Caco-2 (cell line): ENCODE measurements at regions not wholly inside any gene's neighbourhood (a gene's known extent, or its start where the extent isn't known, plus 50 kb on each side); places are given as distances from the start of the nearest gene placed in this dataset.

ENCODE experiments used
- BruUV-seq: library from RNA; stranded (reverse); fragments of 400-500 nt; replicated peaks from 2 replicates; lab custom pipeline; 2021; lab: Mats Ljungman, UMichigan
- CTCF ChIA-PET: fragments of 300-600 bp; sonication (Branson Sonifier 250); formaldehyde crosslinking; loops from one replicate; lab custom pipeline; 2022; ENCODE audit warnings: antibody characterized with exemption; lab: Charles Lee
- POLR2A ChIA-PET: fragments of 300-600 bp; sonication (Branson Sonifier 250); formaldehyde crosslinking; loops from one replicate; lab custom pipeline; 2022; ENCODE audit warnings: antibody characterized with exemption; lab: Charles Lee
- DNase-seq, 2 experiments: peaks; one replicate each; pipeline versions ENCODE4 v3.0.0 to v3.0.0-alpha.2; 2020 to 2022
- H3K27me3 ChIP-seq: replicated peaks from 2 replicates; pipeline ENCODE4 v1.6.0; 2011; ENCODE audit warnings: low read length; ENCODE audit not compliant: control insufficient read depth, insufficient read depth
- H3K36me3 ChIP-seq: 2 replicates; pipeline ENCODE4 v1.5.1; 2011; ENCODE audit warnings: low read length; ENCODE audit not compliant: control insufficient read depth, insufficient read depth
- H3K4me1 ChIP-seq: fragments of 250-450 bp; sonication (Bioruptor Pico); 2 replicates; pipeline ENCODE4 v1.5.1; 2020; ENCODE audit warnings: mild to moderate bottlenecking
- H3K4me3 ChIP-seq: 2 replicates; pipeline ENCODE4 v1.5.1; 2011; ENCODE audit warnings: low read depth, mild to moderate bottlenecking, control low read depth, low read length
- H3K9me3 ChIP-seq: fragments of 250-450 bp; sonication (Bioruptor Pico); 2 replicates; pipeline ENCODE4 v1.5.1; 2020; ENCODE audit warnings: mild to moderate bottlenecking, moderate library complexity
- H3K27ac Mint-ChIP-seq: one replicate; pipeline ENCODE4 v1.8.0; 2022; ENCODE audit warnings: mixed read lengths; ENCODE audit not compliant: unreplicated experiment
- H3K27me3 Mint-ChIP-seq: one replicate; pipeline ENCODE4 v1.8.0; 2022; ENCODE audit warnings: mixed read lengths; ENCODE audit not compliant: insufficient read depth, unreplicated experiment
- H3K36me3 Mint-ChIP-seq: one replicate; pipeline ENCODE4 v1.8.0; 2022; ENCODE audit warnings: mild to moderate bottlenecking, mixed read lengths; ENCODE audit not compliant: insufficient read depth, unreplicated experiment
- H3K4me1 Mint-ChIP-seq: one replicate; pipeline ENCODE4 v1.8.0; 2022; ENCODE audit warnings: low read depth, mixed read lengths; ENCODE audit not compliant: unreplicated experiment
- H3K4me3 Mint-ChIP-seq: one replicate; pipeline ENCODE4 v1.8.0; 2022; ENCODE audit warnings: mild to moderate bottlenecking, moderate library complexity, mixed read lengths; ENCODE audit not compliant: unreplicated experiment
- H3K9me3 Mint-ChIP-seq: one replicate; pipeline ENCODE4 v1.8.0; 2022; ENCODE audit warnings: mixed read lengths; ENCODE audit not compliant: unreplicated experiment
- CTCF ChIP-seq, 2 experiments: fragments of 200-600 bp in 1 of 2; IDR thresholded peaks; 1 replicate in 1 of 2; 2 replicates in 1 of 2; pipeline versions ENCODE4 v1.5.1 to v1.8.0; 2011 to 2022; ENCODE audit warnings: antibody characterized with exemption in 1 of 2, control low read depth in 1 of 2, inconsistent platforms in 1 of 2, low read depth in 1 of 2, low read length in 1 of 2, mild to moderate bottlenecking in 1 of 2, moderate library complexity in 1 of 2; ENCODE audit not compliant: insufficient read depth in 1 of 2, severe bottlenecking in 1 of 2, unreplicated experiment in 1 of 2
- intact Hi-C: fragments of 100-400 bp; cut with micrococcal nuclease; formaldehyde crosslinking; loops from one replicate; pipeline ENCODE4 v1.10.0; 2022; ENCODE audit not compliant: unreplicated experiment

DNA sequence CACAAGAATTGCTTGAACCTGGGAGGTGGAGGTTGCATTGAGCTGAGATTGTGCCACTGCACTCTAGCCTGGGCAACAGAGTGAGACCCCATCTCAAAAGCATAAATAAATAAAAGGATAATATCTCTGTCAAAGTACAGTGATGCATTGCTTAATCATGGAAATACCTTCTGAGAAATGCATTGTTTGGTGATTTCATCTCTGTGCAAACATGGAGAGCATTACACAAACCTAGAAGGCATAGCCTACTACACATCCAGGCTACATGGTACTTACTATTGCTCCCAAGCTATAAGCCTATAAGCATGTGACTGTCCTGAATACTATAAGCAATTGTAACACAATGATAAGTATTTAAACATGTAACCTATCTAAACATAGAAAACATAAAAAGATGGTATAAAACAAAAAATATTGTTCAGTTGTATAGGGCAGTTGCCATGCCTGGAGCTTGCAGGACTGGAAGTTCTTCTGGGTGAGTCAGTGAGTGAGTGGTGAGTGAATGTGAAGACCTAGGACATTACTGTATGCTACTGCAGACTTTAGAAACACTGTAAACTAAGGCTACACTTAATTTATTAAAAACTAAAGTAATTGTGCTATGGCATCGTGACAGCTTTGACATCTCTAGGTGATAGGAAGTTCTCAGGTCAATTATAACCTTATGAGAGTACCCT, 93.6 kb upstream of the SNRPN start:
- no TSS peak for BruUV-seq
- H3K36me3 ChIP-seq: no peaks in the 10 kb centered on the region
- Mint-ChIP-seq H3K9me3 (peaks cover 22% of the 10 kb centered on the region), H3K4me1 (no peaks in the 10 kb centered on the region), H3K27me3 (no peaks in the 10 kb centered on the region), H3K4me3 (no peak overlapping the region), H3K36me3 (no peaks in the 10 kb centered on the region), H3K27ac (no peak overlapping the region)
- DNase-seq: no peak
- no peaks in the 10 kb centered on the region for H3K4me1 ChIP-seq
- TF ChIP-seq CTCF (IDR thresholded peaks at IDR 0.05; ENCODE audit: insufficient read depth in 1 of 2, low read depth in 1 of 2, low read length in 1 of 2, severe bottlenecking in 1 of 2, unreplicated experiment in 1 of 2): no peak
- POLR2A ChIA-PET: no interaction called here
- H3K27me3 ChIP-seq: no peaks in the 10 kb centered on the region
- no peak overlapping the region for H3K4me3 ChIP-seq
- CTCF ChIA-PET: no interaction called here
- intact Hi-C loops: no loop called here
- peaks cover 4% of the 10 kb centered on the region for H3K9me3 ChIP-seq

DNA sequence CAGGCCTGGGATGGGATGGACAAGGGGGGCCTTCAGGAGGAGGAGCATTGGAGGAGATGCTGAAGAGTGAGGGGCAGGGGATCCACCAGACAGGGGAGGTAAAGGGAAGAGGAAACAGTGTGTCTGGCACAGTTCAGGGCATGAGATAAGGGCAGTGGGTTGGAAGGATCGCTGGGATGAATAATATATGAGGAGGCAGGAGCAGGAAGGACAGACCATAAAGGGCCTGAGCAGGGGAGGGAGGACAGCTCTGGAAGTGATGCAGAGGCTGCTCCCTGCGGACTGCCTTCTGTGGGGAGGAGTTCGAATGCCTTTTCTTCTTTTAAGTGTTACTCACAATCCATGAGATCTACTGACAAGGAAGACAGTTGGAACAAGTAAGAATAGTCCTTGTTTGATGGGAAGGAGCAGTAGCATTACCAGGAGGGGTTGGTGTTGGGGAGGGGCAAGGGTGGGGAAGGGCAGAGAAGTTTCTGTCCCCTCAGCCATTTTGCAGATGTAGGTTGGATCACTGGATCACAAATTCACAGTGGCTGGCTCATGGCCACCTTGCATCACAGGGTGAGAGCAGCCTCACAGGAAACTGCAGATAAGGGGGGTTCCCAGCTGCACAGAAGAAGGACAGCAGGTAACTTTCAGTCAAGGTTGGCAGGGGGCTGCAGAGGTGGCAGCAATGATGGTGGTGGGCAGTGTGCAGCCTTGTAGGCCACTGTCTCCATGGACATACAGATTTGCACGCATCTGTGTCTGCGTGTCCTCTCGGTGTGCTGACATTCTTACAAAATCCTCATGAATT, 91.9 kb upstream of the SNRPN start:
- Histone ChIP-seq H3K27me3 (no peaks in the 10 kb centered on the region), H3K4me1 (no peaks in the 10 kb centered on the region), H3K9me3 (no peaks in the 10 kb centered on the region), H3K4me3 (no peak overlapping the region), H3K36me3 (no peaks in the 10 kb centered on the region)
- ChIA-PET CTCF (no interaction called here), POLR2A (no interaction called here)
- H3K4me1 Mint-ChIP-seq: no peaks in the 10 kb centered on the region
- peaks cover 22% of the 10 kb centered on the region for H3K9me3 Mint-ChIP-seq
- DNase-seq: no peak
- H3K27me3 Mint-ChIP-seq: no peaks in the 10 kb centered on the region
- no TSS peak for BruUV-seq
- no peaks in the 10 kb centered on the region for H3K36me3 Mint-ChIP-seq
- TF ChIP-seq CTCF (IDR thresholded peaks at IDR 0.05; ENCODE audit: insufficient read depth in 1 of 2, low read depth in 1 of 2, low read length in 1 of 2, severe bottlenecking in 1 of 2, unreplicated experiment in 1 of 2): no peak
- H3K4me3 Mint-ChIP-seq: no peak overlapping the region
- intact Hi-C loops: no loop called here
- H3K27ac Mint-ChIP-seq: no peak overlapping the region

DNA sequence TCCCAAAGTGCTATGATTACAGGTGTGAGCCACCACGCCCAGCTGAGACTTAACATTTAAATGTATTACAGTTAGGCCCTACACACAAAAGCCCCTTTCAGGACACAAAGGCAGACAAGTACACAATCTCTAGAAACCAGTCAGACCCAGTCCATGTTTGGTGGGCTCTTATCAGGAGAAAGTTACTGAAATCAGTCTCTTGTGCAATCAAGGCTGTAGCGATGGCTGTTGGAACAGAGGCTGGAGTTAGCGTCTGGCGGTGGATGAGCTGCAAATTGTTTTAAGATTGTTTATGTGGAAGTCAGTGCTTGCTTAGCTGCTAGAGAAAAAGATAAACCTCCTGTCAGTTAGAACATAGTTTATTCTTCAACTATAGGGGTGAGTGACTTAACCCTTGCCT, 89.5 kb upstream of the SNRPN start:
- no peak for DNase-seq
- no peaks in the 10 kb centered on the region for H3K27me3 ChIP-seq
- no peaks in the 10 kb centered on the region for H3K9me3 ChIP-seq
- H3K9me3 Mint-ChIP-seq: peaks cover 32% of the 10 kb centered on the region
- BruUV-seq: no TSS peak
- CTCF ChIA-PET: no interaction called here
- no peak overlapping the region for H3K4me3 Mint-ChIP-seq
- intact Hi-C loops: no loop called here
- TF ChIP-seq CTCF (IDR thresholded peaks at IDR 0.05; ENCODE audit: insufficient read depth in 1 of 2, low read depth in 1 of 2, low read length in 1 of 2, severe bottlenecking in 1 of 2, unreplicated experiment in 1 of 2): no peak
- no peaks in the 10 kb centered on the region for H3K36me3 Mint-ChIP-seq
- H3K4me1 ChIP-seq: no peaks in the 10 kb centered on the region
- no peaks in the 10 kb centered on the region for H3K36me3 ChIP-seq
- H3K27me3 Mint-ChIP-seq: no peaks in the 10 kb centered on the region
- H3K4me3 ChIP-seq: no peak overlapping the region
- POLR2A ChIA-PET: no interaction called here
- H3K4me1 Mint-ChIP-seq: no peaks in the 10 kb centered on the region
- no peak overlapping the region for H3K27ac Mint-ChIP-seq
